ENCODE measurements at regions not wholly inside any gene's neighbourhood (a gene's known extent, or its start where the extent isn't known, plus 50 kb on each side); places are given as distances from the start of the nearest gene placed in this dataset.

DNA sequence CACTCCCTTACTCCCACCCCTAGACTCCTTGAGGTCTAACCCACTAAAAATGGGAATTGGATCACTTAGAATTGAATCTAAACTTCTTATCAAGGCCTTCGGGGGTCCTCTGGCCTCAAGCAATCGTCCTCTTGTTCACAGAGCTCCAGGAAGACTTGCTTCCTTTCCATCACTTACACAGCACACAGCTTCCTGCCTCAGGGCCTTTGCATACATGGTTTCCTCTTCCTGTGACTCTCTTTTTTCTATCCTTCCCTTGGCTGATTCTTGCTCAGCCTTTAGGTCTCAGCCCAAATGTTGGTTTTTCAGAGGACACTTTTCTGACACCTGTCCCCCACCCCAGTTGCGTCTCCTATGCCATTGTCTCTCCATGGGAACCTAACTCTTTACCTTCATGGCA lies 50.0 kb upstream of the ALDH1B1 start:
- ChIA-PET CTCF (no interaction called here), POLR2A (no interaction called here)
- intact Hi-C loops (cut with micrococcal nuclease), result no loop called here
- TF ChIP-seq, protein P1, sequence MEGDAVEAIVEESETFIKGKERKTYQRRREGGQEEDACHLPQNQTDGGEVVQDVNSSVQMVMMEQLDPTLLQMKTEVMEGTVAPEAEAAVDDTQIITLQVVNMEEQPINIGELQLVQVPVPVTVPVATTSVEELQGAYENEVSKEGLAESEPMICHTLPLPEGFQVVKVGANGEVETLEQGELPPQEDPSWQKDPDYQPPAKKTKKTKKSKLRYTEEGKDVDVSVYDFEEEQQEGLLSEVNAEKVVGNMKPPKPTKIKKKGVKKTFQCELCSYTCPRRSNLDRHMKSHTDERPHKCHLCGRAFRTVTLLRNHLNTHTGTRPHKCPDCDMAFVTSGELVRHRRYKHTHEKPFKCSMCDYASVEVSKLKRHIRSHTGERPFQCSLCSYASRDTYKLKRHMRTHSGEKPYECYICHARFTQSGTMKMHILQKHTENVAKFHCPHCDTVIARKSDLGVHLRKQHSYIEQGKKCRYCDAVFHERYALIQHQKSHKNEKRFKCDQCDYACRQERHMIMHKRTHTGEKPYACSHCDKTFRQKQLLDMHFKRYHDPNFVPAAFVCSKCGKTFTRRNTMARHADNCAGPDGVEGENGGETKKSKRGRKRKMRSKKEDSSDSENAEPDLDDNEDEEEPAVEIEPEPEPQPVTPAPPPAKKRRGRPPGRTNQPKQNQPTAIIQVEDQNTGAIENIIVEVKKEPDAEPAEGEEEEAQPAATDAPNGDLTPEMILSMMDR (IDR thresholded peaks at IDR 0.05), result no peak
- no peak for ATAC-seq (ENCODE audit: low read depth)
- Mint-ChIP-seq H3K4me3 (no peak overlapping the region), H3K27ac (no peak overlapping the region), H3K36me3 (ENCODE audit: low read depth) (no peaks in the 10 kb centered on the region), H3K4me1 (no peaks in the 10 kb centered on the region), H3K27me3 (peaks cover 8% of the 10 kb centered on the region), H3K9me3 (no peaks in the 10 kb centered on the region)
- DNase-seq, result no peak

DNA sequence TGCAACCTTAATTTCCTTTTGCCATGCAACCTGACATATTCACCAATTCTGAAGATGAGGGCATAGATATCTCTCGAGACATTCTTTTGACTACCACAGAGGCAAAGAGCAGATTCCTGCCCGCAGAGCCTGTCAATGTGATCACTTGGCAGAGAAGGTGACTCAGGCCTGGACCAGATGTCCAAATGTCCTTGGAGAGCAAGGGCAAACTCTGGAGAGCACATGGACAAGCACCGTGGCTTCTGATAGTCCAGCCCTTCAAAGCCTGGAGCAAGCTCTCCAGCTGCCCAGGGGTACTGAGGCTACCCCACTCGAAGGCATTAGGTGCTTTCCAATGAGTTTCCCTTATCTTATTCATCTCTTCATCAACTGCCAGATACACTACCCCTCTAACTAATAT lies 50.4 kb upstream of the ALDH1B1 start:
- Mint-ChIP-seq H3K27ac (no peak overlapping the region), H3K4me1 (no peaks in the 10 kb centered on the region), H3K9me3 (no peaks in the 10 kb centered on the region), H3K36me3 (ENCODE audit: low read depth) (no peaks in the 10 kb centered on the region), H3K27me3 (peaks cover 8% of the 10 kb centered on the region), H3K4me3 (no peak overlapping the region)
- ATAC-seq (ENCODE audit: low read depth), result no peak
- DNase-seq, result no peak
- ChIA-PET POLR2A (no interaction called here), CTCF (no interaction called here)
- intact Hi-C loops (cut with micrococcal nuclease), result no loop called here
- TF ChIP-seq, protein P1 (IDR thresholded peaks at IDR 0.05), result no peak

DNA sequence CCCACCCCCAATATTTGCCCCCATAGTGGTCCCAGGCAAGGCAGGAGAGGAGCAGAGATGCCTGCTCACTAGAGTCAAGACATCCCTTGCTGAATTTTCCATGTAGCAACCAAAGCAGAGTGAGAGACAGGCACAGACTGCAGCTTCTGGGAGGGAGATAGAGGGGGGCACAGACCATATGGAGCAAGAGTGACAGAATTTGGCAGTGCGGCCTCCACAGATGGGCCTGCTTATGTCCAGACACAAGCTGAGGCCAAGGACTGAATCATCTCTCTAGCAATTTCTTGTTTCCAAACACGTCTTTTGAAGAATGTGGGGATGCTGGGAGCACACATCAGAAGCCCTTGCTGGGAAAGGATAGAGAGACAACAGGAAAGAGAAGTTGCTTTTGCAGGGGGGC lies 53.0 kb upstream of the ALDH1B1 start:
- Mint-ChIP-seq H3K4me1 (no peaks in the 10 kb centered on the region), H3K9me3 (no peaks in the 10 kb centered on the region), H3K36me3 (ENCODE audit: low read depth) (no peaks in the 10 kb centered on the region), H3K4me3 (no peak overlapping the region), H3K27ac (no peak overlapping the region), H3K27me3 (peaks cover 10% of the 10 kb centered on the region)
- ChIA-PET CTCF (no interaction called here), POLR2A (no interaction called here)
- no peak for DNase-seq
- ATAC-seq (ENCODE audit: low read depth), result no peak
- TF ChIP-seq, protein P1 (IDR thresholded peaks at IDR 0.05), result no peak
- intact Hi-C loops (cut with micrococcal nuclease), result no loop called here

DNA sequence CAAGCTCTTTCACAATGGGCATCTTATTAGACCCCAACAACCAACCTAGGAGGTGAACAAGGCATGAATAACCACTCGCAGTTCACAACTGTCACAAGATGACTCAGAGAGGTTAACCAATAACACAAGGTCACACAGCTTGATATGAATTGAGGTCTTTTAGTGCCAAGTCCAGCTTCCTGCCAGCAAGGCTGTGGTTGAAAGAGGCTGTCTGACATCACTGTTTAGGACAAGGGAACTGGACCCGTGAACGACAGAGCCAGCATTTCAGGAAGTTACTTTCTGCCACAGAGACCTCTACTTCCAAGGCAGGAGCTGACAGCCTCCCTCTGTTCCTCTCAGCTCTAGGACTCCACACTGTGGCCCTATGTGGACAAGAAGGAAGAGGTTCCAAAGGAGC lies 53.4 kb upstream of the ALDH1B1 start:
- Mint-ChIP-seq H3K36me3 (ENCODE audit: low read depth) (no peaks in the 10 kb centered on the region), H3K9me3 (no peaks in the 10 kb centered on the region), H3K4me3 (no peak overlapping the region), H3K27ac (no peak overlapping the region), H3K27me3 (peaks cover 10% of the 10 kb centered on the region), H3K4me1 (no peaks in the 10 kb centered on the region)
- no peak for DNase-seq
- ChIA-PET CTCF (no interaction called here), POLR2A (no interaction called here)
- TF ChIP-seq, protein P1 (IDR thresholded peaks at IDR 0.05), result no peak
- no peak for ATAC-seq (ENCODE audit: low read depth)
- intact Hi-C loops (cut with micrococcal nuclease), result no loop called here

DNA sequence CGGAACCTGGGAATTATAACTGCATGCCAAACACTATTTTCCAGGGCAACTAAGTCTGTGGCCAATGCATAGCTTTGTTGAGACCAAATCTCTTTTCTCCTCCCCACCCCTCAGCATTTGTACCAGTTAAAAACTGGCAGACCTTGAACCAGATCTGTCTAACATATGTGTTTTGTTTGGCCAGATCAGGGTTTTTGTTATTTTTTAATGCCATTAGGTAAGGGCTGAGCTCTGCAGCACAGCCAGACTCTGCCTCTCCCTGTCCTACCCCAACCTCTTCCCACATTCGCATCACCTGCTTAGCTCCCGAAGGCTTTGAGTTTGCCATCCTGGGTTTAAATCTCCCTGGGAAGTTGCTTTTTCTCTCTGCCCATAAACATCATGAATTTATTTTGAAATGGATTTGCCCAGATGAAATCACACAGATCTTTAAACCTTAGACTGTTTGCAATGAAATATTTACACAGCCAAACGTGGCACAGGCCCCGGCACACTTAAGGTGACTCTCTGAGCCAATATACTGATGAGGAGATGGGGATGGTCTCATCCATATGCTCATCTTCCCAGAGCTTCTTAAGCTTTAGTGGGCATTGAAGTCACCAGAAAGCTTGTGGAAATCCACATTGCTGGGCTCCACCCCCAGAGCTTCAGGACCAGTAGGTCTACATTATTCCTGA lies 54.0 kb upstream of the ALDH1B1 start:
- Mint-ChIP-seq H3K27ac (no peak overlapping the region), H3K4me3 (no peak overlapping the region), H3K9me3 (no peaks in the 10 kb centered on the region), H3K27me3 (peaks cover 10% of the 10 kb centered on the region), H3K4me1 (no peaks in the 10 kb centered on the region), H3K36me3 (ENCODE audit: low read depth) (no peaks in the 10 kb centered on the region)
- ChIA-PET CTCF (no interaction called here), POLR2A (no interaction called here)
- TF ChIP-seq, protein P1 (IDR thresholded peaks at IDR 0.05), result no peak
- ATAC-seq (ENCODE audit: low read depth), result no peak
- no peak for DNase-seq
- intact Hi-C loops (cut with micrococcal nuclease), result no loop called here
